Lung (tissue), 11 donors: ENCODE measurements at regions not wholly inside any gene's neighbourhood (a gene's known extent, or its start where the extent isn't known, plus 50 kb on each side); places are given as distances from the start of the nearest gene placed in this dataset.

Source experiments
- ATAC-seq: fragments of 200-7000 bp; cut with Tn5 transposase; one replicate; pipeline ENCODE4 v1.9.1; 2020; ENCODE audit warnings: moderate number of reproducible peaks; ENCODE audit not compliant: insufficient read depth, low FRiP score
- DNase-seq, 3 donors: peaks; one replicate each; pipeline ENCODE4 v3.0.0-alpha.2; 2013 to 2017
- H3K27ac ChIP-seq, 2 donors: one replicate each; pipeline ENCODE4 v1.5.1; 2013; ENCODE audit warnings: mild to moderate bottlenecking in 2 of 2, moderate library complexity in 2 of 2, control low read depth in 1 of 2, inconsistent platforms in 1 of 2, low read depth in 1 of 2, low read length in 1 of 2
- H3K27me3 ChIP-seq, 3 donors: one replicate each; pipeline ENCODE4 v1.5.1; 2013; ENCODE audit warnings: low read length in 2 of 3; ENCODE audit not compliant: control insufficient read depth in 3 of 3, insufficient read depth in 3 of 3
- H3K36me3 ChIP-seq, 4 donors: one replicate each; pipeline ENCODE4 v1.5.1; 2013; ENCODE audit warnings: low read length in 4 of 4, mild to moderate bottlenecking in 1 of 4, moderate library complexity in 1 of 4; ENCODE audit not compliant: control insufficient read depth in 4 of 4, insufficient read depth in 4 of 4
- H3K4me1 ChIP-seq, 5 donors: one replicate each; pipeline ENCODE4 v1.5.1; 2013; ENCODE audit warnings: low read length in 5 of 5, mild to moderate bottlenecking in 2 of 5, moderate library complexity in 1 of 5; ENCODE audit not compliant: control insufficient read depth in 5 of 5, insufficient read depth in 5 of 5
- H3K4me3 ChIP-seq: one replicate; pipeline ENCODE4 v1.5.1; 2013; ENCODE audit warnings: mild to moderate bottlenecking, control low read depth, moderate library complexity
- H3K9ac ChIP-seq, 2 donors: one replicate each; pipeline ENCODE4 v1.5.1; 2013; ENCODE audit warnings: low read length in 2 of 2, control low read depth in 1 of 2; ENCODE audit not compliant: insufficient read depth in 1 of 2
- H3K9me3 ChIP-seq, 4 donors: one replicate each; pipeline ENCODE4 v1.5.1; 2013; ENCODE audit warnings: low read length in 3 of 4, mild to moderate bottlenecking in 1 of 4, moderate library complexity in 1 of 4; ENCODE audit not compliant: control insufficient read depth in 4 of 4, insufficient read depth in 3 of 4
- CTCF ChIP-seq: IDR thresholded peaks from 2 replicates; pipeline ENCODE4 v1.5.1; 2012; ENCODE audit warnings: mild to moderate bottlenecking; ENCODE audit errors: control extremely low read depth, extremely low read depth
- whole genome bisulfite sequencing, 2 donors: extraction: QIAGEN DNeasy Blood & Tissue Kit; methylation state at CpG; one replicate each; pipeline ENCODE4 v1.1.7; 2013; 5-methylcytosine and 5-hydroxymethylcytosine counted together
- donor health status: control.
- donor health status: control.
- donor health status: Bipolar disorder and iron deficiency.
- donor health status: healthy.
- donor health status: DM: yes; HTN: yes; CAD: no.

GRCh38 chrX:25531096-25531495 lies 515.3 kb upstream of the ARX start:
- no peak for ATAC-seq
- TF ChIP-seq CTCF = no peak
- H3K4me1 ChIP-seq = peaks cover 0 to 7% (median 0%) of the 10 kb centered on the region in 5 donors
- no peak overlapping the region for H3K4me3 ChIP-seq
- no peak for DNase-seq
- H3K9ac ChIP-seq = no peak overlapping the region
- 88 to 92% methylated on average over 1 of the region's 1 CpG for WGBS, 2 donors
- H3K36me3 ChIP-seq = no peaks in the 10 kb centered on the region
- H3K27ac ChIP-seq = no peak overlapping the region
- H3K9me3 ChIP-seq = no peaks in the 10 kb centered on the region
- H3K27me3 ChIP-seq = peaks cover 0 to 5% (median 0%) of the 10 kb centered on the region in 3 donors

GRCh38 chrX:25534091-25534490 lies 518.3 kb upstream of the ARX start:
- Histone ChIP-seq H3K4me3 (no peak overlapping the region), H3K27me3 (peaks cover 0 to 7% (median 0%) of the 10 kb centered on the region in 3 donors), H3K9me3 (no peaks in the 10 kb centered on the region), H3K36me3 (no peaks in the 10 kb centered on the region), H3K27ac (no peak overlapping the region), H3K9ac (no peak overlapping the region), H3K4me1 (no peaks in the 10 kb centered on the region)
- TF ChIP-seq CTCF = no peak
- ATAC-seq = no peak
- WGBS, 2 donors = 87 to 95% methylated on average over 1 of the region's 1 CpG
- no peak for DNase-seq

GRCh38 chrX:25536307-25536970 lies 520.7 kb upstream of the ARX start:
- WGBS, 2 donors = 82 to 95% methylated on average over 2 of the region's 2 CpGs
- no peak overlapping the region for H3K27ac ChIP-seq
- ATAC-seq (no peak), DNase-seq (no peak)
- H3K9me3 ChIP-seq = no peaks in the 10 kb centered on the region
- H3K36me3 ChIP-seq = no peaks in the 10 kb centered on the region
- TF ChIP-seq CTCF = no peak
- peaks cover 0 to 3% (median 0%) of the 10 kb centered on the region in 3 donors for H3K27me3 ChIP-seq
- H3K9ac ChIP-seq = no peak overlapping the region
- no peak overlapping the region for H3K4me3 ChIP-seq
- no peaks in the 10 kb centered on the region for H3K4me1 ChIP-seq

- Histone ChIP-seq H3K4me3 (no peak overlapping the region), H3K9ac (no peak overlapping the region), H3K4me1 (no peaks in the 10 kb centered on the region), H3K27ac (no peak overlapping the region), H3K9me3 (peaks cover 0 to 3% (median 0%) of the 10 kb centered on the region in 4 donors), H3K36me3 (no peaks in the 10 kb centered on the region), H3K27me3 (peaks cover 0 to 3% (median 0%) of the 10 kb centered on the region in 3 donors)
- no peak for TF ChIP-seq CTCF
- ATAC-seq (no peak), DNase-seq (no peak)
- WGBS, 2 donors = 83 to 90% methylated on average over 7 of the region's 7 CpGs
These were observed 521.9 kb upstream of the ARX start for GRCh38 chrX:25537699-25538098.
